Stimulated activated CD8-positive, alpha-beta memory T cell treated with anti-CD3 and anti-CD28 coated beads, Interleukin-4, amount 100 ng/mL, for 48 hours (primary cell): ENCODE measurements at regions not wholly inside any gene's neighbourhood (a gene's known extent, or its start where the extent isn't known, plus 50 kb on each side); places are given as distances from the start of the nearest gene placed in this dataset.

Source experiments
- DNase-seq: peaks from one replicate; pipeline ENCODE4 v3.0.0-alpha.2; 2020

- no peak for DNase-seq
These were observed 323.3 kb upstream of the E2F7 start for GRCh38 chr12:77388445-77389265.

- no peak for DNase-seq
These were observed 322.3 kb upstream of the E2F7 start for GRCh38 chr12:77387671-77388070.

- DNase-seq: no peak
These were observed 321.8 kb upstream of the E2F7 start for GRCh38 chr12:77387214-77387613.

- no peak for DNase-seq
These were observed 319.6 kb upstream of the E2F7 start for GRCh38 chr12:77384941-77385340.

GRCh38 chr12:77382096-77382742 is 316.9 kb upstream of the E2F7 start:
- DNase-seq: no peak

GRCh38 chr12:77377622-77378021 is 312.3 kb upstream of the E2F7 start:
- DNase-seq: no peak

- no peak for DNase-seq
These were observed 311.7 kb upstream of the E2F7 start for GRCh38 chr12:77377116-77377515.

- no peak for DNase-seq
These were observed 309.3 kb upstream of the E2F7 start for GRCh38 chr12:77374673-77375072.

- DNase-seq: no peak
These were observed 307.1 kb upstream of the E2F7 start for GRCh38 chr12:77372494-77372893.

- DNase-seq: no peak
These were observed 306.7 kb upstream of the E2F7 start for GRCh38 chr12:77372026-77372425.

GRCh38 chr12:77368379-77368778 is 303.0 kb upstream of the E2F7 start:
- no peak for DNase-seq

GRCh38 chr12:77366616-77367015 is 301.2 kb upstream of the E2F7 start:
- no peak for DNase-seq

GRCh38 chr12:77364400-77364799 is 299.0 kb upstream of the E2F7 start:
- no peak for DNase-seq

GRCh38 chr12:77362509-77363210 is 297.3 kb upstream of the E2F7 start:
- DNase-seq: no peak

- DNase-seq: no peak
These were observed 292.3 kb upstream of the E2F7 start for GRCh38 chr12:77357655-77358054.

GRCh38 chr12:77354766-77355362 is 289.5 kb upstream of the E2F7 start:
- no peak for DNase-seq

- DNase-seq: no peak
These were observed 287.6 kb upstream of the E2F7 start for GRCh38 chr12:77352946-77353345.

- no peak for DNase-seq
These were observed 286.5 kb upstream of the E2F7 start for GRCh38 chr12:77351860-77352259.

- DNase-seq: no peak
These were observed 284.5 kb upstream of the E2F7 start for GRCh38 chr12:77349689-77350370.

- DNase-seq: no peak
These were observed 281.6 kb upstream of the E2F7 start for GRCh38 chr12:77347017-77347416.

GRCh38 chr12:77345336-77345735 is 280.0 kb upstream of the E2F7 start:
- no peak for DNase-seq

GRCh38 chr12:77344651-77345050 is 279.3 kb upstream of the E2F7 start:
- no peak for DNase-seq

GRCh38 chr12:77343291-77343690 is 277.9 kb upstream of the E2F7 start:
- DNase-seq: no peak
